ENCODE measurements at regions not wholly inside any gene's neighbourhood (a gene's known extent, or its start where the extent isn't known, plus 50 kb on each side); places are given as distances from the start of the nearest gene placed in this dataset.

GRCh38 chr11:90364527-90364926 is 141.7 kb upstream of the CHORDC1 start:
- Histone ChIP-seq H3K27ac (ENCODE audit: low read depth, low read length) (no peak overlapping the region), H3F3A (ENCODE audit: control insufficient read depth, insufficient read depth) (no peaks in the 10 kb centered on the region), H3K4me1 (ENCODE audit: control insufficient read depth, low read length) (no peaks in the 10 kb centered on the region), H4K20me1 (ENCODE audit: control insufficient read depth, insufficient read depth, low read depth, low read length) (no peaks in the 10 kb centered on the region), H3K9me3 (ENCODE audit: control insufficient read depth, insufficient read depth, low read length) (no peaks in the 10 kb centered on the region), H3K79me2 (ENCODE audit: control insufficient read depth, low read length) (no peaks in the 10 kb centered on the region), H3K4me3 (ENCODE audit: low read length) (no peak overlapping the region), H3K27me3 (ENCODE audit: control insufficient read depth, low read length) (no peaks in the 10 kb centered on the region), H3K36me3 (ENCODE audit: control insufficient read depth, low read length) (no peaks in the 10 kb centered on the region), H3K4me2 (ENCODE audit: low read length) (no peak overlapping the region), H3K9me2 (replicated peaks; ENCODE audit: control insufficient read depth, low read length) (no peaks in the 10 kb centered on the region)
- TF ChIP-seq EZH2phosphoT487 (IDR thresholded peaks at IDR 0.05; ENCODE audit: borderline replicate concordance, low read length): no peak
- TF ChIP-seq CTCF (IDR thresholded peaks at IDR 0.05; ENCODE audit: low read depth, low read length, poor library complexity, severe bottlenecking): no peak

- H3K4me2 ChIP-seq (ENCODE audit: low read length): no peak overlapping the region
- H3K27ac ChIP-seq (ENCODE audit: low read depth, low read length): no peak overlapping the region
- no peaks in the 10 kb centered on the region for H3K9me3 ChIP-seq (ENCODE audit: control insufficient read depth, insufficient read depth, low read length)
- H3K27me3 ChIP-seq (ENCODE audit: control insufficient read depth, low read length): no peaks in the 10 kb centered on the region
- H3K36me3 ChIP-seq (ENCODE audit: control insufficient read depth, low read length): no peaks in the 10 kb centered on the region
- no peaks in the 10 kb centered on the region for H3K4me1 ChIP-seq (ENCODE audit: control insufficient read depth, low read length)
- H3K79me2 ChIP-seq (ENCODE audit: control insufficient read depth, low read length): no peaks in the 10 kb centered on the region
- no peaks in the 10 kb centered on the region for H4K20me1 ChIP-seq (ENCODE audit: control insufficient read depth, insufficient read depth, low read depth, low read length)
- H3F3A ChIP-seq (ENCODE audit: control insufficient read depth, insufficient read depth): no peaks in the 10 kb centered on the region
- no peaks in the 10 kb centered on the region for H3K9me2 ChIP-seq (replicated peaks; ENCODE audit: control insufficient read depth, low read length)
- no peak overlapping the region for H3K4me3 ChIP-seq (ENCODE audit: low read length)
- TF ChIP-seq CTCF (IDR thresholded peaks at IDR 0.05; ENCODE audit: low read depth, low read length, poor library complexity, severe bottlenecking) (no peak), EZH2phosphoT487 (IDR thresholded peaks at IDR 0.05; ENCODE audit: borderline replicate concordance, low read length) (no peak)
These were observed 140.9 kb upstream of the CHORDC1 start for GRCh38 chr11:90363739-90364138.

DNA sequence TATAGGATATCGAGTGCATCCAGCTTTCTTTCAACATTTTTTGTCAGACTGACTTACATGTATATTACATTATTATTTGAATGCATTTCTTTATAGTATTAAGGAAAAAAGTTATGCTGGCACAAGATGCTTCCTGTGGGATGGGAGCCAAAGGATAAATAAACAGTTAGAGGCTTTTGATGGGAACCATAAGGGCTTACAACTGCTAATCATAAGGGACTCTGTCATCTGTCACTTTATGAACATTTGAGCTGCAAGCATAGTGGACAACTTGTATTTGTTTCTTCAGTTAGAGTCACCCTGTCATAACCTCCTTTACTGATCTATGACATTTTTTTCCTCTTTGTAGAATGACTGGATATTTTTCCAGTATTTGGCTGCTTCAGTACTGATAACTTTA is 132.4 kb upstream of the CHORDC1 start:
- Histone ChIP-seq H3K4me1 (ENCODE audit: control insufficient read depth, low read length) (no peaks in the 10 kb centered on the region), H3K36me3 (ENCODE audit: control insufficient read depth, low read length) (no peaks in the 10 kb centered on the region), H3K27me3 (ENCODE audit: control insufficient read depth, low read length) (no peaks in the 10 kb centered on the region), H3K79me2 (ENCODE audit: control insufficient read depth, low read length) (no peaks in the 10 kb centered on the region), H3F3A (ENCODE audit: control insufficient read depth, insufficient read depth) (no peaks in the 10 kb centered on the region), H3K4me3 (ENCODE audit: low read length) (no peak overlapping the region), H3K9me3 (ENCODE audit: control insufficient read depth, insufficient read depth, low read length) (no peaks in the 10 kb centered on the region), H3K9me2 (replicated peaks; ENCODE audit: control insufficient read depth, low read length) (no peaks in the 10 kb centered on the region), H4K20me1 (ENCODE audit: control insufficient read depth, insufficient read depth, low read depth, low read length) (no peaks in the 10 kb centered on the region), H3K4me2 (ENCODE audit: low read length) (no peak overlapping the region), H3K27ac (ENCODE audit: low read depth, low read length) (no peak overlapping the region)
- TF ChIP-seq CTCF (IDR thresholded peaks at IDR 0.05; ENCODE audit: low read depth, low read length, poor library complexity, severe bottlenecking): no peak
- TF ChIP-seq EZH2phosphoT487 (IDR thresholded peaks at IDR 0.05; ENCODE audit: borderline replicate concordance, low read length): no peak

DNA sequence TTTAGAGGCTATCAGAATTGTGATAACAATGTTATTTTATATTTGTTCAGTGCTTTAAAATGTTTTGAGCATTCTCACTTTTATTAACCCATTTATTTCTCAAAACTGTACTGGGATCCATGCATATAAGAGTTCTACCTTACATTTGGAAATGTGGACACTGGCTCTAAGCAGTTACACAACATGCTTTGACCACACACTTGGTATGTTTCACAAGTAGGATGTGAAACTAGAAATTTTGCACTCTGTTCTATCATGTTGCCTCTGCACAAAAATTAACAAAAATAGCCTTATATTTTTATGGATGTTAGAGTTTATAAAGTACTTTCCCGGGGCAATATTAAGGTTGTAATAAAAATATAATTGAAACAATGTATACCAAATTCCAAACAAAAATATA is 126.9 kb upstream of the CHORDC1 start:
- H3K4me1 ChIP-seq (ENCODE audit: control insufficient read depth, low read length): no peaks in the 10 kb centered on the region
- no peaks in the 10 kb centered on the region for H3F3A ChIP-seq (ENCODE audit: control insufficient read depth, insufficient read depth)
- no peaks in the 10 kb centered on the region for H3K27me3 ChIP-seq (ENCODE audit: control insufficient read depth, low read length)
- no peaks in the 10 kb centered on the region for H3K79me2 ChIP-seq (ENCODE audit: control insufficient read depth, low read length)
- H3K27ac ChIP-seq (ENCODE audit: low read depth, low read length): no peak overlapping the region
- TF ChIP-seq CTCF (IDR thresholded peaks at IDR 0.05; ENCODE audit: low read depth, low read length, poor library complexity, severe bottlenecking) (no peak), EZH2phosphoT487 (IDR thresholded peaks at IDR 0.05; ENCODE audit: borderline replicate concordance, low read length) (no peak)
- no peak overlapping the region for H3K4me3 ChIP-seq (ENCODE audit: low read length)
- H3K36me3 ChIP-seq (ENCODE audit: control insufficient read depth, low read length): no peaks in the 10 kb centered on the region
- no peaks in the 10 kb centered on the region for H3K9me3 ChIP-seq (ENCODE audit: control insufficient read depth, insufficient read depth, low read length)
- no peaks in the 10 kb centered on the region for H4K20me1 ChIP-seq (ENCODE audit: control insufficient read depth, insufficient read depth, low read depth, low read length)
- no peaks in the 10 kb centered on the region for H3K9me2 ChIP-seq (replicated peaks; ENCODE audit: control insufficient read depth, low read length)
- H3K4me2 ChIP-seq (ENCODE audit: low read length): no peak overlapping the region

All from DOHH2 (cell line).